Testis (tissue), 2 donors: ENCODE measurements at regions not wholly inside any gene's neighbourhood (a gene's known extent, or its start where the extent isn't known, plus 50 kb on each side); places are given as distances from the start of the nearest gene placed in this dataset.

Experiments
- DNase-seq: peaks from one replicate; pipeline ENCODE4 v3.0.0-alpha.2; 2019
- H3K27ac ChIP-seq, 2 donors: fragments of 200-600 bp; sonication (generic); one replicate each; pipeline ENCODE4 v1.5.1; 2019
- H3K27me3 ChIP-seq: fragments of 200-600 bp; sonication (generic); one replicate; pipeline ENCODE4 v1.5.1; 2019
- H3K36me3 ChIP-seq: fragments of 200-600 bp; sonication (generic); one replicate; pipeline ENCODE4 v1.5.1; 2017; ENCODE audit warnings: low read depth; ENCODE audit errors: missing control alignments
- H3K4me1 ChIP-seq: fragments of 200-600 bp; sonication (generic); one replicate; pipeline ENCODE4 v1.5.1; 2019
- H3K4me3 ChIP-seq, 2 donors: fragments of 200-600 bp; sonication (generic); one replicate each; pipeline ENCODE4 v1.5.1; 2017 to 2019
- H3K9me3 ChIP-seq: fragments of 200-600 bp; sonication (generic); one replicate; pipeline ENCODE4 v1.5.1; 2017
- CTCF ChIP-seq, 3 experiments: fragments of 450-650 bp in 2 of 3; fragments of 200-600 bp in 1 of 3; sonication (generic) in 1 of 3; IDR thresholded peaks; one replicate each; pipeline ENCODE4 v1.5.1; 2016 to 2019; ENCODE audit warnings: antibody characterized with exemption in 3 of 3, mild to moderate bottlenecking in 2 of 3, moderate library complexity in 1 of 3
- POLR2A ChIP-seq: fragments of 450-650 bp; IDR thresholded peaks from one replicate; pipeline ENCODE4 v1.6.1; 2017; ENCODE audit warnings: antibody characterized with exemption, mild to moderate bottlenecking, moderate library complexity
- WGBS, 2 donors: methylation state at CpG; one replicate each; pipeline ENCODE4 v1.1.5; 2018; 5-methylcytosine and 5-hydroxymethylcytosine counted together
- intact Hi-C: fragments of 100-400 bp; cut with DNase I; formaldehyde crosslinking; loops from one replicate; pipeline ENCODE4 v1.15.1; 2023; ENCODE audit warnings: low total_unique reads

GRCh38 chr10:133032976-133033741, 54.6 kb upstream of the ADGRA1 start:
- TF ChIP-seq CTCF (IDR thresholded peaks at IDR 0.05) (no peak), POLR2A (no peak)
- Histone ChIP-seq H3K4me1 (no peaks in the 10 kb centered on the region), H3K36me3 (no peaks in the 10 kb centered on the region), H3K9me3 (no peaks in the 10 kb centered on the region), H3K27me3 (no peaks in the 10 kb centered on the region), H3K4me3 (no peak overlapping the region), H3K27ac (no peak overlapping the region)
- no peak for DNase-seq
- intact Hi-C loops = no loop called here
- 81 to 87% methylated on average over 18 to 20 of the region's 20 CpGs for WGBS, 2 donors

GRCh38 chr10:133032231-133032630, 55.5 kb upstream of the ADGRA1 start:
- Histone ChIP-seq H3K4me3 (no peak overlapping the region), H3K9me3 (no peaks in the 10 kb centered on the region), H3K36me3 (no peaks in the 10 kb centered on the region), H3K27ac (no peak overlapping the region), H3K27me3 (no peaks in the 10 kb centered on the region), H3K4me1 (no peaks in the 10 kb centered on the region)
- 97% methylated on average over 13 of the region's 13 CpGs; no CpG with 5 or more reads in 1 of the 2 donors for WGBS, 2 donors
- intact Hi-C loops = no loop called here
- DNase-seq = no peak
- no peak for TF ChIP-seq CTCF (IDR thresholded peaks at IDR 0.05)
- no peak for TF ChIP-seq POLR2A

- DNase-seq = no peak
- H3K4me3 ChIP-seq = no peak overlapping the region
- WGBS, 2 donors = 81 to 88% methylated on average over 7 to 19 of the region's 19 CpGs
- intact Hi-C loops = no loop called here
- TF ChIP-seq CTCF (IDR thresholded peaks at IDR 0.05) (no peak), POLR2A (no peak)
- H3K27ac ChIP-seq = no peak overlapping the region
- H3K36me3 ChIP-seq = no peaks in the 10 kb centered on the region
- H3K4me1 ChIP-seq = no peaks in the 10 kb centered on the region
- H3K9me3 ChIP-seq = no peaks in the 10 kb centered on the region
- H3K27me3 ChIP-seq = no peaks in the 10 kb centered on the region
Observed at GRCh38 chr10:133031541-133032125, 56.1 kb upstream of the ADGRA1 start.

GRCh38 chr10:133030781-133031180, 56.9 kb upstream of the ADGRA1 start:
- H3K36me3 ChIP-seq = no peaks in the 10 kb centered on the region
- intact Hi-C loops = no loop called here
- no peaks in the 10 kb centered on the region for H3K27me3 ChIP-seq
- no peak for TF ChIP-seq POLR2A
- no peak for TF ChIP-seq CTCF (IDR thresholded peaks at IDR 0.05)
- DNase-seq = no peak
- H3K4me3 ChIP-seq = no peak overlapping the region
- H3K27ac ChIP-seq = no peak overlapping the region
- no peaks in the 10 kb centered on the region for H3K9me3 ChIP-seq
- H3K4me1 ChIP-seq = no peaks in the 10 kb centered on the region
- WGBS, 2 donors = 27 to 42% methylated on average over 25 to 28 of the region's 28 CpGs

- 63 to 81% methylated on average over 8 to 21 of the region's 23 CpGs for WGBS, 2 donors
- H3K27me3 ChIP-seq = no peaks in the 10 kb centered on the region
- H3K9me3 ChIP-seq = no peaks in the 10 kb centered on the region
- no peaks in the 10 kb centered on the region for H3K36me3 ChIP-seq
- intact Hi-C loops = no loop called here
- no peak for DNase-seq
- no peak for TF ChIP-seq POLR2A
- no peak for TF ChIP-seq CTCF (IDR thresholded peaks at IDR 0.05)
- no peak overlapping the region for H3K27ac ChIP-seq
- no peaks in the 10 kb centered on the region for H3K4me1 ChIP-seq
- no peak overlapping the region for H3K4me3 ChIP-seq
Observed at GRCh38 chr10:133030126-133030525, 57.6 kb upstream of the ADGRA1 start.
